ENCODE measurements at regions not wholly inside any gene's neighbourhood (a gene's known extent, or its start where the extent isn't known, plus 50 kb on each side); places are given as distances from the start of the nearest gene placed in this dataset.

GRCh38 chr10:65675236-65675635 lies 1250.6 kb upstream of the LRRTM3 start:
- no peak overlapping the region for H3K4me3 ChIP-seq (ENCODE audit: low read depth, low read length)
- TF ChIP-seq, protein P1, sequence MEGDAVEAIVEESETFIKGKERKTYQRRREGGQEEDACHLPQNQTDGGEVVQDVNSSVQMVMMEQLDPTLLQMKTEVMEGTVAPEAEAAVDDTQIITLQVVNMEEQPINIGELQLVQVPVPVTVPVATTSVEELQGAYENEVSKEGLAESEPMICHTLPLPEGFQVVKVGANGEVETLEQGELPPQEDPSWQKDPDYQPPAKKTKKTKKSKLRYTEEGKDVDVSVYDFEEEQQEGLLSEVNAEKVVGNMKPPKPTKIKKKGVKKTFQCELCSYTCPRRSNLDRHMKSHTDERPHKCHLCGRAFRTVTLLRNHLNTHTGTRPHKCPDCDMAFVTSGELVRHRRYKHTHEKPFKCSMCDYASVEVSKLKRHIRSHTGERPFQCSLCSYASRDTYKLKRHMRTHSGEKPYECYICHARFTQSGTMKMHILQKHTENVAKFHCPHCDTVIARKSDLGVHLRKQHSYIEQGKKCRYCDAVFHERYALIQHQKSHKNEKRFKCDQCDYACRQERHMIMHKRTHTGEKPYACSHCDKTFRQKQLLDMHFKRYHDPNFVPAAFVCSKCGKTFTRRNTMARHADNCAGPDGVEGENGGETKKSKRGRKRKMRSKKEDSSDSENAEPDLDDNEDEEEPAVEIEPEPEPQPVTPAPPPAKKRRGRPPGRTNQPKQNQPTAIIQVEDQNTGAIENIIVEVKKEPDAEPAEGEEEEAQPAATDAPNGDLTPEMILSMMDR (IDR thresholded peaks at IDR 0.05; ENCODE audit: insufficient read depth, low read depth, low read length), result no peak
- no peak for DNase-seq (ENCODE audit: low read depth)

DNA sequence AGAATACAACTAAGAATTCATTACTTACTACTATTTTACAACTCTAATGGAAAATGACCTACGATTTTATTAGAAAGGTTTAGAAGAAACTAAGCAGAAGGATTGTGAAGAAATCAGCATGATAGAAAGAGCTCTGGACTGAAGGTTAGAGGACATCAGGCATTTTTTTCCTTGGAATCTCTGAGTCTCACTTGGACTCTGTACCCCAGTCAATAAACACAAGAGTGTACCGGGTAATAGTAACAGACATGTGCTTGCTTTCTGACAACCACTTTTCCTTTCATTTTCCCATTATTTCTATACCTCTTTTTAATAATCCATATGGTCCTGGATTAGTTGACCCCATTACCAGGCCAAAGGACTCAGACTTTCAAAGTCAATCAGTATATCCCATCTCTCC lies 1240.9 kb upstream of the LRRTM3 start:
- no peak overlapping the region for H3K4me3 ChIP-seq (ENCODE audit: low read depth, low read length)
- TF ChIP-seq, protein P1 (IDR thresholded peaks at IDR 0.05; ENCODE audit: insufficient read depth, low read depth, low read length), result no peak
- no peak for DNase-seq (ENCODE audit: low read depth)

DNA sequence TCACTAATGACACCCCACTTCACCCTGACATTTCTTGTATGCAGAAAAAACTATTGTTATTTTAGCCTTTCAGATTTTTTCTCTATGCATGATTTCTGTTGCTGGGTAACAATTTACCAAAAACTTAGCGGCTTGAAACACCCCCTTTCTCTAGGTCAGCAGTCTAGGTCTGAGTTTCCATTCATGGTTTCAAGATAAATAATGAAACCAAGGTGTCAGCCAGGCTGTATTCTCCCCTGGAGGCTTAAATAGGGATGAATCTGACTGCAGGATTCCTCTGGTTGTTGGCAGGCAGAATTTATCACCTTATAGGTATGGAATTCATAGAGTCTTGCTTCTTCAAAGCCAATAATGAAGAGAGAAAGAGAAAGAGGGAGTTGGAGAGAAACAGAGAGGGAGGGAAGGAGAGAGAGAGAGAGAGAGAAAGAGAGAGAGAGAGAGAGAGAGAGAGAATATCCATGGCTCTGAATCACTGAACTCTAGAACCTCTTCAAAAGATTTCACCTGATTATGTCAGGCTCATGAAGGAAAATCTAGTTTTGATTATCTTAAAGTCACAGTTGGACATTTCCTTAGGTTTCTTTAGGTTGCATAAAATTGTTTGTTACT lies 1224.6 kb upstream of the LRRTM3 start:
- TF ChIP-seq, protein P1 (IDR thresholded peaks at IDR 0.05; ENCODE audit: insufficient read depth, low read depth, low read length), result no peak
- no peak for DNase-seq (ENCODE audit: low read depth)
- no peak overlapping the region for H3K4me3 ChIP-seq (ENCODE audit: low read depth, low read length)

DNA sequence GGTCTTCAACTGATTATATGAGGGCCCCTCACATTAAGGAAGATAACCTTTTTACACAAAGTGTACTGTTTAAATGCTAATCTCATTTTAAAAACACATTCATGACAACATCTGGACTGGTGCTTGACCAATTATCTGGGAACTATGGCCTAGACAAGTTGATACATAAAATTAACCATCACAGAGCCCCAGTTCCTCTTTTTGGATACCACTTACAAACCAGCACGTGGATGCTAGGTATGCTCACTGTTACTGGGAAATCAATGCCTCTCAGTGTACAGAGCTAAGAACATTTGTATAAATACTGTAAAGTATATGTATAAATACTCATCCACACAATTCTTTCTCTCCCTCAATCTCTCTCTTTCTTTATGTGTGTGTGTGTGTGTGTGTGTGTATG lies 1217.8 kb upstream of the LRRTM3 start:
- DNase-seq (ENCODE audit: low read depth), result no peak
- no peak overlapping the region for H3K4me3 ChIP-seq (ENCODE audit: low read depth, low read length)

DNA sequence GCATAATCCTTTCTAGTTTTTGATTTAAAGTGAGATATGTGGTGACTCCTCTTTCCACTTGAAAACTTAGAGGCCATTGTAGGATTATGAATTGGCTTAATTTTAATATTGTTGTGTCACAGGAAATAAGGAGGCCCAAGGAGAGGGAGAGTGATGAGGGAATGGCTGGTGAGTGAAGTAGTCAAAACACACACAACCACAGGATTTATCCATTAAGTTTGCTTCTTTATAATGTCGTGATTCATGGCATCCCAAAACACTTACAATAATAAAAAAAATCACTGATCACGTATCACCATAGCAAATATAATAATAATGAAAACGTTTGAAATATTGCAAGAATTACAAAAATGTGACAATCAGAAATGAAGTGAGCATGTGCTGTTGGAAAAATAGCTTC lies 1215.5 kb upstream of the LRRTM3 start:
- DNase-seq (ENCODE audit: low read depth), result no peak
- TF ChIP-seq, protein P1 (IDR thresholded peaks at IDR 0.05; ENCODE audit: insufficient read depth, low read depth, low read length), result no peak
- no peak overlapping the region for H3K4me3 ChIP-seq (ENCODE audit: low read depth, low read length)

More for the DNA sequence above, 1217.8 kb upstream of the LRRTM3 start:
- TF ChIP-seq, protein P1 (IDR thresholded peaks at IDR 0.05; ENCODE audit: insufficient read depth, low read depth, low read length), result no peak

DNA sequence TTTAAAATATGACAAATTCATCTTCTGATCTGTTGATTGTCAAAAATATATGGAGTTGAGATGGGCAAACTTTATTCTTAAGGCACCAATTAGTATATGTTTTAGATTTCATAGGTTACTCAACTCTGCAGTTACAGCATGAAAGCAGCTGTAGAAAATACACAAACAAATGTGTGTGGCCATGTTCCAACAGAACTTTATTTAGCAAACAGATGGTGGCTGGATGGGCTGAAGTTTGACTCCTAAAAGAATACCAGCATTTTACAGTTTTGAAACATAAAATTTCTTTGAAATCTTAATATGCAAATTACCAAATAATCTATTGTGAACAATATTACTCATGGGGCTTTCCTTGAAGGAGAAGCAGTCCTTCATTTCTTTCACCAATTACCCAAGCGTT lies 1206.0 kb upstream of the LRRTM3 start:
- DNase-seq (ENCODE audit: low read depth), result peak; percentile 14
- H3K4me3 ChIP-seq (ENCODE audit: low read depth, low read length), result no peak overlapping the region
- TF ChIP-seq, protein P1 (IDR thresholded peaks at IDR 0.05; ENCODE audit: insufficient read depth, low read depth, low read length), result no peak

- DNase-seq (ENCODE audit: low read depth), result no peak
- no peak overlapping the region for H3K4me3 ChIP-seq (ENCODE audit: low read depth, low read length)
- TF ChIP-seq, protein P1 (IDR thresholded peaks at IDR 0.05; ENCODE audit: insufficient read depth, low read depth, low read length), result no peak
These were observed 1204.9 kb upstream of the LRRTM3 start for GRCh38 chr10:65720901-65721300.
